ENCODE measurements at regions not wholly inside any gene's neighbourhood (a gene's known extent, or its start where the extent isn't known, plus 50 kb on each side); places are given as distances from the start of the nearest gene placed in this dataset.

DNA sequence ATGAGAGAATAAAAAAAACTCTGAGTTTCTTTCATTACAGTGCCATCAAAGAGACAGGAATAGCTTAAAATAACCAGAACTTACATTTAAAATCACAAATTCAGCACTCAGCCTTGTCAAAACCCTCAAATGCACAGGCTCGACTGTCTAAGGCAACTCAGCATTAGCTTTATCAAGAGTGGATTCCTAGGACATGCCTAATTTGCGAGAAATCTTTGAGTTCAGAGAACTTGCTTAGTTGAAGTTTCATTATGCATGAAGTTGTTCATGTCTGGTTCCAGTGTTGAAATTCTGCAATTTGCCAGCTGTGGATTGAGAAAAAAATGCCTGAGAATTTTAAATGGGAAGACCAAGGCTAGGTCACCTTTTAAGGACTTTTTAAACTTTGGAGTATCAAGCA lies 151.1 kb downstream of the LRRC70 start:
- Histone ChIP-seq H2BK15ac (ENCODE audit: low read depth, low read length) (no peak overlapping the region), H3K9me3 (ENCODE audit: control insufficient read depth, low read depth, low read length) (no peaks in the 10 kb centered on the region), H3K14ac (ENCODE audit: insufficient read depth, low read length) (no peak overlapping the region), H3K23ac (ENCODE audit: insufficient read length, low read depth, low read length) (no peak overlapping the region), H2BK20ac (ENCODE audit: low read depth, low read length, poor library complexity, severe bottlenecking) (no peak overlapping the region), H3K4ac (ENCODE audit: low read depth, low read length) (no peak overlapping the region), H2BK120ac (ENCODE audit: low read depth, low read length, poor library complexity, severe bottlenecking) (no peak overlapping the region), H3K79me2 (ENCODE audit: insufficient read depth, low read length) (no peaks in the 10 kb centered on the region), H4K20me1 (ENCODE audit: control insufficient read depth, insufficient read depth, insufficient read length) (no peaks in the 10 kb centered on the region), H3K18ac (ENCODE audit: insufficient read length, low read depth, low read length) (no peak overlapping the region), H3K9ac (ENCODE audit: extremely low read depth, insufficient read length, low read length) (no peak overlapping the region), H3T11ph (ENCODE audit: low read length) (no peak overlapping the region), H3K4me1 (ENCODE audit: insufficient read depth, low read length) (no peaks in the 10 kb centered on the region), H4K8ac (replicated peaks; ENCODE audit: insufficient read length, low read depth, low read length) (no peak overlapping the region), H3K56ac (ENCODE audit: insufficient read length, low read depth, low read length) (no peak overlapping the region), H3K79me1 (ENCODE audit: insufficient read depth, low read depth, low read length, poor library complexity, severe bottlenecking) (no peaks in the 10 kb centered on the region), H3K27me3 (ENCODE audit: insufficient read depth, low read length) (no peaks in the 10 kb centered on the region), H3K23me2 (ENCODE audit: insufficient read length, low read depth, low read length, poor library complexity, severe bottlenecking) (no peaks in the 10 kb centered on the region), H4K91ac (ENCODE audit: insufficient read length, low read depth, low read length) (no peak overlapping the region), H3K4me2 (ENCODE audit: insufficient read depth, insufficient read length, low read length) (no peak overlapping the region), H2AK5ac (ENCODE audit: insufficient read length, low read length) (no peak overlapping the region), H4K5ac (ENCODE audit: insufficient read length, low read depth, low read length) (no peak overlapping the region), H2AFZ (ENCODE audit: low read length) (no peak overlapping the region), H3K27ac (ENCODE audit: insufficient read length, low read depth, low read length) (no peak overlapping the region), H2BK12ac (ENCODE audit: insufficient read length, low read depth, low read length) (no peak overlapping the region), H2BK5ac (ENCODE audit: insufficient read length, low read length) (no peak overlapping the region)
- H3K9me3 Mint-ChIP-seq, result peaks cover 0 to 11% of the 10 kb centered on the region in 2 experiments; a peak in 3 of 5 replicates
- no peak overlapping the region for H3K27ac Mint-ChIP-seq
- TF ChIP-seq, protein P1, sequence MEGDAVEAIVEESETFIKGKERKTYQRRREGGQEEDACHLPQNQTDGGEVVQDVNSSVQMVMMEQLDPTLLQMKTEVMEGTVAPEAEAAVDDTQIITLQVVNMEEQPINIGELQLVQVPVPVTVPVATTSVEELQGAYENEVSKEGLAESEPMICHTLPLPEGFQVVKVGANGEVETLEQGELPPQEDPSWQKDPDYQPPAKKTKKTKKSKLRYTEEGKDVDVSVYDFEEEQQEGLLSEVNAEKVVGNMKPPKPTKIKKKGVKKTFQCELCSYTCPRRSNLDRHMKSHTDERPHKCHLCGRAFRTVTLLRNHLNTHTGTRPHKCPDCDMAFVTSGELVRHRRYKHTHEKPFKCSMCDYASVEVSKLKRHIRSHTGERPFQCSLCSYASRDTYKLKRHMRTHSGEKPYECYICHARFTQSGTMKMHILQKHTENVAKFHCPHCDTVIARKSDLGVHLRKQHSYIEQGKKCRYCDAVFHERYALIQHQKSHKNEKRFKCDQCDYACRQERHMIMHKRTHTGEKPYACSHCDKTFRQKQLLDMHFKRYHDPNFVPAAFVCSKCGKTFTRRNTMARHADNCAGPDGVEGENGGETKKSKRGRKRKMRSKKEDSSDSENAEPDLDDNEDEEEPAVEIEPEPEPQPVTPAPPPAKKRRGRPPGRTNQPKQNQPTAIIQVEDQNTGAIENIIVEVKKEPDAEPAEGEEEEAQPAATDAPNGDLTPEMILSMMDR (conservative IDR thresholded peaks at IDR 0.05), result no peak
- no peak for DNase-seq
- H3K36me3 Mint-ChIP-seq (ENCODE audit: insufficient read depth in 1 of 3, low read depth in 3 of 3), result no peaks in the 10 kb centered on the region; a peak in 1 of 7 replicates
- H3K4me1 Mint-ChIP-seq, result no peaks in the 10 kb centered on the region
- H3K4me3 Mint-ChIP-seq, result no peak overlapping the region
- no peaks in the 10 kb centered on the region for H3K27me3 Mint-ChIP-seq (ENCODE audit: low read depth)
- no CpG with 5 or more reads among the region's 2 CpGs for WGBS (ENCODE audit: extremely low coverage, insufficient read length, low lambda C conversion rate)

Data from H9 (cell line).